HEK293T (cell line): ENCODE measurements at regions not wholly inside any gene's neighbourhood (a gene's known extent, or its start where the extent isn't known, plus 50 kb on each side); places are given as distances from the start of the nearest gene placed in this dataset.
"Not testable (repeated sequence)": the region's sequence is repeated elsewhere in the genome, so short reads cannot be mapped to it uniquely, and the experiment has no call there.

Experiments
- CTCF ChIA-PET: fragments of 350-600 bp; formaldehyde crosslinking; extraction: SDS; loops from one replicate; lab custom pipeline; 2021; ENCODE audit warnings: antibody characterized with exemption, inconsistent platforms; lab: Yijun Ruan, JAX
- POLR2A ChIA-PET: fragments of 350-600 bp; formaldehyde crosslinking; extraction: SDS; loops from one replicate; lab custom pipeline; 2020; ENCODE audit warnings: antibody characterized with exemption, inconsistent platforms; lab: Yijun Ruan, JAX
- DNase-seq: peaks from one replicate; pipeline ENCODE4 v3.0.0; 2012; ENCODE audit warnings: mixed read lengths; ENCODE audit errors: extremely low spot score
- ARNT ChIP-seq: fragments of 450-650 bp; IDR thresholded peaks from 2 replicates; pipeline ENCODE4 v1.6.1; 2017; ENCODE audit warnings: mild to moderate bottlenecking
- BHLHE40 ChIP-seq: fragments of 450-650 bp; IDR thresholded peaks from 2 replicates; pipeline ENCODE4 v1.6.1; 2016; ENCODE audit warnings: mild to moderate bottlenecking, moderate library complexity, borderline replicate concordance
- CTBP1 ChIP-seq: fragments of 450-650 bp; IDR thresholded peaks from 2 replicates; pipeline ENCODE4 v1.6.1; 2016; ENCODE audit warnings: borderline replicate concordance
- ELF4 ChIP-seq: fragments of 450-650 bp; IDR thresholded peaks from 2 replicates; pipeline ENCODE4 v1.6.1; 2017; ENCODE audit warnings: antibody characterized with exemption
- FOXA1 ChIP-seq: fragments of 450-650 bp; IDR thresholded peaks from 2 replicates; pipeline ENCODE4 v1.6.1; 2016; ENCODE audit warnings: mild to moderate bottlenecking
- FOXK2 ChIP-seq: fragments of 450-650 bp; IDR thresholded peaks from 2 replicates; pipeline ENCODE4 v1.6.1; 2016; ENCODE audit warnings: mild to moderate bottlenecking
- FOXM1 ChIP-seq: fragments of 450-650 bp; IDR thresholded peaks from 2 replicates; pipeline ENCODE4 v1.6.1; 2017; ENCODE audit warnings: mild to moderate bottlenecking, borderline replicate concordance
- HDGF ChIP-seq: fragments of 450-650 bp; IDR thresholded peaks from 2 replicates; pipeline ENCODE4 v1.6.1; 2017; ENCODE audit warnings: antibody characterized with exemption, borderline replicate concordance
- L3MBTL2 ChIP-seq: fragments of 450-650 bp; conservative IDR thresholded peaks from 2 replicates; pipeline ENCODE4 v1.6.1; 2016; ENCODE audit warnings: mild to moderate bottlenecking
- LEF1 ChIP-seq: fragments of 450-650 bp; IDR thresholded peaks from 2 replicates; pipeline ENCODE4 v1.6.1; 2017; ENCODE audit warnings: mild to moderate bottlenecking, borderline replicate concordance
- NFRKB ChIP-seq: fragments of 450-650 bp; IDR thresholded peaks from 2 replicates; pipeline ENCODE4 v1.6.1; 2016; ENCODE audit warnings: mild to moderate bottlenecking, moderate library complexity
- SP1 ChIP-seq: fragments of 450-650 bp; IDR thresholded peaks from 2 replicates; pipeline ENCODE4 v1.6.1; 2017
- SUZ12 ChIP-seq: fragments of 450-650 bp; IDR thresholded peaks from 2 replicates; pipeline ENCODE4 v1.6.1; 2016; ENCODE audit warnings: mild to moderate bottlenecking
- TARDBP ChIP-seq: fragments of 450-650 bp; IDR thresholded peaks from 2 replicates; pipeline ENCODE4 v1.6.1; 2016
- ZNF384 ChIP-seq: fragments of 450-650 bp; IDR thresholded peaks from 2 replicates; pipeline ENCODE4 v1.6.1; 2016
- TF ChIP-seq, protein P1 (sequence below): fragments of 450-650 bp; IDR thresholded peaks from 2 replicates; pipeline ENCODE4 v1.6.1; 2016

DNA sequence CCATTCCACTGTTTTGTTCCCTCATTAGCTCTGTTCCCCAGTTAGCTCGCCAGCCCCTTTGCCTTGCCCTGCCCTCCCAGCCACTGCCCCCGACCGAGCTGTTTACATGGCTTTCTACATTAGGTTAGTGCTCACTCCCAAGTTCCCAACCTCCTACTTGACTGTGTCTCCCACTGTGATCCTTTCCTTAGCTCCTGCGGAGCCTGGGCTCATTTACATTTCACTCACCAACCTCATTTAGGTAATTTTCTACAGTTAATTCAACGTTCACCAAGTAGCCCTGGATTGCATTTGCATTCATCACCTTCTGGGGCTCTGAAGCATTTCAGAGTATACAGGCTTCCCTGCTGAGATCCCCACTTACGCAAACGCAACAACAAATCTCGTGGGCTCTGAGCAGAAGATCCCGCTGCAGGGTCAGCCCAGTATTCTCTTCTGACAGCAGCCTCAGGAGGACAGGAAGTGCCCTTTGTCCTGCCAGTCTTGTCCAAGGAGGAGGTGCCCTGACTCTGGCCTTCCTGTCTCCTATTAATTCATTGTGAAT is 325.8 kb upstream of the CCL2 start:
- CTCF ChIA-PET, result no interaction called here

DNA sequence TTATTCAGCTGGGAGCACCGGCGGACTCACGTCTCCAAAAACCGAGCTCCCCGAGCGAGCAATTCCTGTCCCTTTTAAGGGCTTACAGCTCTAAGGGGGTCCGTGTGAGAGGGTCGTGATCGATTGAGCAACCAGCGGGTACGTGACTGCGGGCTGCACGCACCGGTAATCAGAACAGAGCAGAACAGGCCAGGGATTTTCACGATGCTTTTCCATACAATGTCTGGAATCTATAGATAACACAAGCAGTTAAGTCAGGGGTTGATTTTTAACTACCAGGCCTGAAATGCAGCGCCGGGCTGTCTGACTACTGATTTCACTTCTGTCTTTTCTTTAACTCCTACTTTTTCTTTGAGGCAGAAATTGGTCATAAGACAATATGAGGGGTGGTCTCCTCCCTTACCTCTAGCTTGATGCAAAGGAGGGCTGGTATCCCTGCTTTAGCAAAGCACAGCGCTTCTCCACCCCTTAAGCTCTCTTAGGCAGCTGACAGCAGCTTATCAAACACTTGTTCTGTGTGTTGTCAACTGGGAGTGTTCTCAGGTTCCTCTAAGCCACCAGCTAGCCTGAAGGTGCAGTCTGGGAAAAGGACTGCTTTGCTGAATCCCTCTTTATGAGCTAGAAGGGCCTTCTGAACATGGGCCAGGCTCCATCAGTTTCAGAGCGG is 323.8 kb upstream of the CCL2 start:
- POLR2A ChIA-PET, DNase-seq, CTCF ChIA-PET: not testable (repeated sequence)

More for the DNA sequence above, 325.8 kb upstream of the CCL2 start:
- no peak for DNase-seq
- TF ChIP-seq BHLHE40, result no peak
- no peak for TF ChIP-seq ARNT
- TF ChIP-seq FOXM1, result no peak
- TF ChIP-seq CTBP1, result no peak
- no peak for TF ChIP-seq L3MBTL2
- no peak for TF ChIP-seq SUZ12
- no peak for TF ChIP-seq NFRKB
- no peak for TF ChIP-seq FOXA1
- no peak for TF ChIP-seq ZNF384
- TF ChIP-seq LEF1, result no peak
- TF ChIP-seq HDGF, result no peak
- no peak for TF ChIP-seq FOXK2
- TF ChIP-seq, protein P1, sequence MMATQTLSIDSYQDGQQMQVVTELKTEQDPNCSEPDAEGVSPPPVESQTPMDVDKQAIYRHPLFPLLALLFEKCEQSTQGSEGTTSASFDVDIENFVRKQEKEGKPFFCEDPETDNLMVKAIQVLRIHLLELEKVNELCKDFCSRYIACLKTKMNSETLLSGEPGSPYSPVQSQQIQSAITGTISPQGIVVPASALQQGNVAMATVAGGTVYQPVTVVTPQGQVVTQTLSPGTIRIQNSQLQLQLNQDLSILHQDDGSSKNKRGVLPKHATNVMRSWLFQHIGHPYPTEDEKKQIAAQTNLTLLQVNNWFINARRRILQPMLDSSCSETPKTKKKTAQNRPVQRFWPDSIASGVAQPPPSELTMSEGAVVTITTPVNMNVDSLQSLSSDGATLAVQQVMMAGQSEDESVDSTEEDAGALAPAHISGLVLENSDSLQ, result no peak
- TF ChIP-seq SP1, result no peak
- no peak for TF ChIP-seq TARDBP
- no peak for TF ChIP-seq ELF4
- POLR2A ChIA-PET, result no interaction called here

DNA sequence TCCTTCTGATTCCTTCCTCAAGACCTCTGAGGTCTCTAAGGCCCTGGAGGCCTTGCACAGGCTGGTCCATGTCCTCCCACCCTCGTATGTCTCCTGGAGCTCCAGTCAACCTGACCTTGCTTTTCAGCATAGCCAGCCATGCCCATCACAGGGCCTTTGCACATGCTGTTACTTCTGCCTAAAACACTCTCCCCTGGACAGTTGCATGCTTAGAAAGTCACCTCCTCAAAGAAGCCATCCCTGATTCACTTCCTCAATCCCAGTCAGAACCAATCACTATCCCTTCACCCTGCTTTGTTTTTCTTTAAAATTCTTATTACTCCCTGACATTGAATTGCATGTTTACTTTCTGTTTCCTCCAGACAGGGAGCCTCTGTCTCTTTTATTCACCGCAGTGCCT is 322.1 kb upstream of the CCL2 start:
- DNase-seq, result no peak
- CTCF ChIA-PET, result no interaction called here
- no peak for TF ChIP-seq L3MBTL2
- TF ChIP-seq FOXM1, result no peak
- no peak for TF ChIP-seq SUZ12
- TF ChIP-seq ARNT, result no peak
- no peak for TF ChIP-seq ZNF384
- TF ChIP-seq LEF1, result no peak
- POLR2A ChIA-PET, result no interaction called here

DNA sequence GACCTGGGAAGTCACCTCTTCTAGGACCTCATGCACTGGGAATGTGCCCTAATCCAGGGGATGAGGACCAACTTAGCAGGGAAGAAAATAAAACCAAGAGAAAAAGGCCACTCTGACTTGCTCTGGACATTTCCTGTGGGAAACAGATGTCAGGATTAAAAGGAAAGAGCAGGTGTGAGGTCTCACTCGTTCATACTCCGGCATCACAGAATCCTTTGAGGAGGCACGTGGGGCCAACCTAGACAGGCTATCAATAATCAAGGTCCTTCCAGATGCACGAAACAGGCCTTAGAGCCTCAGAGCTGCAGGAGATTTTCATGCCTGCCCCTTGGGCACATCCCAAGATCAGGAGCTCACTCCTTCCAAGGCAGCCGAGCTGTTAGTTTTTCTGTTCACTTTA is 321.5 kb upstream of the CCL2 start:
- no peak for DNase-seq
- POLR2A ChIA-PET, result no interaction called here
- CTCF ChIA-PET, result no interaction called here
- TF ChIP-seq FOXM1, result no peak
- TF ChIP-seq FOXA1, result no peak
- TF ChIP-seq ELF4, result no peak
- TF ChIP-seq L3MBTL2, result no peak
- TF ChIP-seq NFRKB, result no peak
- no peak for TF ChIP-seq SUZ12
- no peak for TF ChIP-seq HDGF
- no peak for TF ChIP-seq ARNT
- no peak for TF ChIP-seq LEF1
- no peak for TF ChIP-seq ZNF384
- TF ChIP-seq, protein P1, result no peak

DNA sequence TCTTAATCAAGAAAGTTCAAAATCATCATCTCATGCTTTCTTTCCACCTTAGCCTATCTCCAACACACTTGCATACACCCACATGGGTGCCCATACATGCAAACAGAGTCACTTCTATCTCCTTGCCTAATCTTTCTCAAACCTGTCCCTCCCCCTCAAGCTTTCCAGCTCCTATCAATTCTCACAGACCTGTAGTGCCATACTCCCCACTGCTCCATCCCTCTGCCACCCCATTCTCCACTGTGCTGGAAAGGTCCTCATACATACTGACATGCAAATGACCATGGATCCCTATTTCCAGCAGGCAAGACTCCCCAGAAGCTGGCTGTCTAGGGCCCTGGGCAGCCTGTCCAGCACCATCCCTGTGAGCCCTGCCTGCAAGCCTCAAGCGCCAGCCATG is 320.4 kb upstream of the CCL2 start:
- TF ChIP-seq BHLHE40, result no peak
- no peak for TF ChIP-seq ZNF384
- no peak for TF ChIP-seq HDGF
- TF ChIP-seq LEF1, result no peak
- no peak for TF ChIP-seq TARDBP
- TF ChIP-seq, protein P1, result no peak
- no peak for TF ChIP-seq SUZ12
- TF ChIP-seq FOXK2, result no peak
- TF ChIP-seq SP1, result no peak
- TF ChIP-seq NFRKB, result no peak
- no peak for TF ChIP-seq L3MBTL2
- TF ChIP-seq FOXM1, result no peak
- no peak for TF ChIP-seq CTBP1
- no peak for DNase-seq
- ChIA-PET POLR2A (no interaction called here), CTCF (interaction anchor here (0.6 kb wide), 1 partner anchor 412 kb away, joined by 3 read pairs; no protein-coding TSS in a partner anchor)

DNA sequence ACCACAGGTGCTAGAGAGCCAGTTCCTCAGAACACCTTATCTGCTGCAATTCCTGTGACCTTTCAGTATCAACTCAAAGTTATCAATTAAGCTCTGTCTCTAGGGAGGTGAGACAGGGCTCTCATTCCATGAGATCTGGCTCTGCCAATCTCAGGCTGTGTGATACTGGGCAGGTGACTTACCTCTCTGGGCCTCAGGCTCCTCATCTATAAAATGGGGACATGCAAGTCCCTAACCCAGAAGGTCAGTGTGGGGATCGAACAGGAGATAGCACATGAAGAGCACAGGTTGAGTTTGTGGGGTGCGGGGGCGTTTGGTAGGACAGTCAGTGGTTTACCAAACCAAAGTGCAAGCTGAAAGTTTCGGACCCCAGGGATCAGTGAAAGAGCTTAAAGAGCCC is 319.3 kb upstream of the CCL2 start:
- CTCF ChIA-PET, result no interaction called here
- no peak for DNase-seq
- TF ChIP-seq SP1, result no peak
- no peak for TF ChIP-seq L3MBTL2
- POLR2A ChIA-PET, result no interaction called here

DNA sequence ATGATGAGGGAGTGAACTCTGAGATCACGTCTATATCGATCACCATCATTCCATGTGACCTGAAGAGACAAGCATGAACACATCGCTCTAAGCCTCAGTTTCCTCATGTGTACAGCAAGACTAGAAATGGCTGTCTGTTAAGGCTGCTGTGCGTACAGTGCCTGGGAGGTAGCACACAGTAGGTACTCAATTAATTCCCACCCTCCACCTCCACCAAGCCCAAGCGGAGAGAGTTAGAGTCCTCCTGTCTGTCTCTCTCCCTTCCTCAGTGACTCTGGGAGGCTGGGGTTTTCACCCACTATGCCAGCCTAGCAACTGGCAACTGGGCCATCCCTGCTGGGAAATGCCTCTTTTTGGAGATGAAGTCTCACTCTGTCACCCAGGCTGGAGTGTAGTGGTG is 318.3 kb upstream of the CCL2 start:
- ChIA-PET POLR2A (no interaction called here), CTCF (interaction anchor here (0.6 kb wide), 1 partner anchor 625 kb away, joined by 3 read pairs; no protein-coding TSS in a partner anchor)
- TF ChIP-seq SUZ12, result no peak
- no peak for TF ChIP-seq HDGF
- TF ChIP-seq ZNF384, result no peak
- DNase-seq, result no peak
